ENCODE measurements at regions not wholly inside any gene's neighbourhood (a gene's known extent, or its start where the extent isn't known, plus 50 kb on each side); places are given as distances from the start of the nearest gene placed in this dataset.

DNA sequence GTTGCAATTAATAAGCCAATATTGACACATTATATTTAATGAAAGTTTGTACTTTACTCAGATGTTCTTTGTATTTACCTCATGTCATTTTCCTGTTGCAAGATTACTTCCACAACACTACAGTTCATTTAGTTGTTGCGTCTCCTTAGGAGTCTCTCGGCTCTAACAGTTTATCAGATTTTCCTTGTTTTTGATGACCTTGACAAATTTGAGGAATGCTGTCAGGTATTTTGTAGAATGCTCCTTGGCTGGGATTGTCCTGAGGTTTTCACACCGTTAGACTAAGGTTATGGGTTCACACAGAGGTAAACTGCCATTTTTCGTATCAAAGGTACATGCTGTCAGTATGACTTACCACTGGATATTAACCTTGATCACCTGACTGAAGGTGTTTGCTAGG lies 416.6 kb upstream of the TNP1 start:
- no peaks in the 10 kb centered on the region for H3K27me3 ChIP-seq (ENCODE audit: insufficient read depth, low read depth, severe bottlenecking)
- H3K36me3 ChIP-seq: no peaks in the 10 kb centered on the region
- no peak overlapping the region for H3K4me3 ChIP-seq (ENCODE audit: low read depth, low read length)
- no peak for DNase-seq
- TF ChIP-seq, protein P1, sequence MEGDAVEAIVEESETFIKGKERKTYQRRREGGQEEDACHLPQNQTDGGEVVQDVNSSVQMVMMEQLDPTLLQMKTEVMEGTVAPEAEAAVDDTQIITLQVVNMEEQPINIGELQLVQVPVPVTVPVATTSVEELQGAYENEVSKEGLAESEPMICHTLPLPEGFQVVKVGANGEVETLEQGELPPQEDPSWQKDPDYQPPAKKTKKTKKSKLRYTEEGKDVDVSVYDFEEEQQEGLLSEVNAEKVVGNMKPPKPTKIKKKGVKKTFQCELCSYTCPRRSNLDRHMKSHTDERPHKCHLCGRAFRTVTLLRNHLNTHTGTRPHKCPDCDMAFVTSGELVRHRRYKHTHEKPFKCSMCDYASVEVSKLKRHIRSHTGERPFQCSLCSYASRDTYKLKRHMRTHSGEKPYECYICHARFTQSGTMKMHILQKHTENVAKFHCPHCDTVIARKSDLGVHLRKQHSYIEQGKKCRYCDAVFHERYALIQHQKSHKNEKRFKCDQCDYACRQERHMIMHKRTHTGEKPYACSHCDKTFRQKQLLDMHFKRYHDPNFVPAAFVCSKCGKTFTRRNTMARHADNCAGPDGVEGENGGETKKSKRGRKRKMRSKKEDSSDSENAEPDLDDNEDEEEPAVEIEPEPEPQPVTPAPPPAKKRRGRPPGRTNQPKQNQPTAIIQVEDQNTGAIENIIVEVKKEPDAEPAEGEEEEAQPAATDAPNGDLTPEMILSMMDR (IDR thresholded peaks at IDR 0.05; ENCODE audit: low read depth, low read length): no peak
- no peak overlapping the region for H3K27ac ChIP-seq
- no peaks in the 10 kb centered on the region for H3K9me3 ChIP-seq (ENCODE audit: severe bottlenecking)

DNA sequence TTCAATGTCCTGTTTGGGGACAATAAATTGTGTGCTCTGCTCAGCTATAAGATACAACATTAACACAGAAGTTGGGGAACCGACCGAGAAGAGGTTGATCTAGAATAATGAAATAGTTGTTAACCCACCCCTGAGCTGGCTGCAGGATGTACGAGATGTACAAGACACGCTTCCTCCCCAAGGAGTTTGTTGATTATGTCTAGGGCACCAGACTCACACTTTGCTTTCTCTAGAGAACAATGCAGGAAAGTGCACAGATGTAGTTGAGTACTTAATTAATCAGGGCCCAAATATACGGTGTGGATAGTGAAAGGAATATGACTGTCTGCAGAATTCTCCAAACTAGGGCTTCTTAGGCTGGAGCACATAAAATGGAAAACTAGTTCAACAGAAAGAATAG lies 415.2 kb upstream of the TNP1 start:
- DNase-seq: no peak
- no peaks in the 10 kb centered on the region for H3K27me3 ChIP-seq (ENCODE audit: insufficient read depth, low read depth, severe bottlenecking)
- H3K36me3 ChIP-seq: no peaks in the 10 kb centered on the region
- no peak overlapping the region for H3K4me3 ChIP-seq (ENCODE audit: low read depth, low read length)
- H3K9me3 ChIP-seq (ENCODE audit: severe bottlenecking): no peaks in the 10 kb centered on the region
- no peak overlapping the region for H3K27ac ChIP-seq
- TF ChIP-seq, protein P1 (IDR thresholded peaks at IDR 0.05; ENCODE audit: low read depth, low read length): no peak

DNA sequence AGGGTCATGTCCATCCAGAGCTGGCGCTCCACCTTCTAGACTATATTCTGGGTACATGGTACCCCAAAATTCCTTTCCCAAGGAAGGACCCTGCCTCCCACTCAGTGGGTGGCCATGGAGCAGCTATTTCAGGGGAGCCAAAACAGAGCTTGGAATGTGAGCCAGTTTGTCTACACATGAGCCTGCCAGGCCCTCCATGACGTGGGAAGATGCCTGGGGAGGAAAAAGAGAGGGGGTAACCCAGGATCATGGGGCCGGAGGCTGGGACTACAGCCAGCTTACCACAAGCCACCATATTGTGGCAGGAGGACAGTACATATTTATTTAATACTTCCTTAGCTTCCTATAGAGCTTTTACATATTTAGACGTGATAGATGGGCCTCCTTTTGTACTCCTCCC lies 414.7 kb upstream of the TNP1 start:
- H3K36me3 ChIP-seq: no peaks in the 10 kb centered on the region
- no peaks in the 10 kb centered on the region for H3K9me3 ChIP-seq (ENCODE audit: severe bottlenecking)
- DNase-seq: no peak
- H3K27me3 ChIP-seq (ENCODE audit: insufficient read depth, low read depth, severe bottlenecking): no peaks in the 10 kb centered on the region
- TF ChIP-seq, protein P1 (IDR thresholded peaks at IDR 0.05; ENCODE audit: low read depth, low read length): no peak
- H3K4me3 ChIP-seq (ENCODE audit: low read depth, low read length): no peak overlapping the region
- no peak overlapping the region for H3K27ac ChIP-seq

DNA sequence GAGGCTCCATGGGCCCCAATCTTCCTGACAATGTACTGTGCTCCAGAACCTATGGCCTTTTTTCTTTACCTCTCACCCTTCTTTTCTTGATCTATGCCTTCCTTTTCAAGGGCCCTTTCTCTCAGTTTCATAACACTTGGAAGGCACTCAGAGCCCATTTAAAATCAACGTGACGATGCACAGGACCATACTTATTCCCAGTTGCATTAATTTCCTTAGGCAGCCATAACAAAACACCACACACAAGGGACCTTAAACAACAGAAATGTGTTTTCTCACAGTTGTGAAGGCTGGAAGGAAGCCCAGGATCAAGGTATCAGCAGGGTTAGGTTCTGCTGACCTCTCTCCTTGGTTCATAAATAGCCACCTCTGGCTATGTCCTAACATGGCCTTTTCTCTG lies 414.0 kb upstream of the TNP1 start:
- Histone ChIP-seq H3K36me3 (no peaks in the 10 kb centered on the region), H3K27ac (no peak overlapping the region), H3K27me3 (ENCODE audit: insufficient read depth, low read depth, severe bottlenecking) (no peaks in the 10 kb centered on the region), H3K4me3 (ENCODE audit: low read depth, low read length) (no peak overlapping the region), H3K9me3 (ENCODE audit: severe bottlenecking) (no peaks in the 10 kb centered on the region)
- no peak for DNase-seq
- TF ChIP-seq, protein P1 (IDR thresholded peaks at IDR 0.05; ENCODE audit: low read depth, low read length): no peak

DNA sequence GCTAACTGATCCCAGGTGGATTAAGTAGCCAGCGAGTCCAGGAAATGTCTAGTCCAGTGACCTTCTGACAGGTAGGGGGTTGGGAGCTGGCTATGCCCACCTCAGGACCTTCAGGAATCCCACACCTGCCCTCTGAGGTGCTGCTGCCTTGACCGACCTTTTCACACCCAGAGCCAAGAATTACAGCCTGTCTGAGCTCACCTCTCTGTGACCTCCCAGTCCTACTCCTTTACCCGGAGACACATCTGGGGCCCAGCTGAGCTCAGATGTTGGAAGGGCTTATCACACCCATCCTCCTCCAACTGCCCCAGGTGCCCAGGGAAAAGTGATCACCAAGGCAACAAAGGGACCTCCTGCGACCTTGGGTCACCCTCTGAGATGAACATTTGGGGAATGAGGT lies 413.3 kb upstream of the TNP1 start:
- Histone ChIP-seq H3K27me3 (ENCODE audit: insufficient read depth, low read depth, severe bottlenecking) (no peaks in the 10 kb centered on the region), H3K4me3 (ENCODE audit: low read depth, low read length) (no peak overlapping the region), H3K36me3 (no peaks in the 10 kb centered on the region), H3K27ac (no peak overlapping the region), H3K9me3 (ENCODE audit: severe bottlenecking) (no peaks in the 10 kb centered on the region)
- DNase-seq: no peak
- TF ChIP-seq, protein P1 (IDR thresholded peaks at IDR 0.05; ENCODE audit: low read depth, low read length): no peak

DNA sequence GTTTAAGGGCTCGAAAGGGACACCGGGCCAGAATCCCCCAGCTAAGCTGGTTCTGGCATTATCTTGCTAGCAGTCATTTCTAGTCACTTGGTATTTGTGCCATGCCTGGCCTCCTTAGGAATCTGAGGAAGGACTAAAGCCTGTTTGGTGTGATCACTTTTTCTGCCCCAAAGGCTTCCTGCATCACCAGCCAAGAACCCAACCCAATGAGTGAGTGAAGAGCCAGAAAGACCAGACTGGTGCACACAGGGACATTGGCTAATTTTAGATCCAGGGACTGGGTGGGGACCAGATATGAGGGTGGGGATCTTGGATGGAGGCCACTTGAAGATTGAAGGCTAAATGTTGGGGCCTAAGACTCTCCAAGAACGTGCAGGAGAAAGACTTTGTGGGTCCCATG lies 411.9 kb upstream of the TNP1 start:
- no peaks in the 10 kb centered on the region for H3K9me3 ChIP-seq (ENCODE audit: severe bottlenecking)
- H3K4me3 ChIP-seq (ENCODE audit: low read depth, low read length): no peak overlapping the region
- no peaks in the 10 kb centered on the region for H3K36me3 ChIP-seq
- no peak for DNase-seq
- no peak overlapping the region for H3K27ac ChIP-seq
- TF ChIP-seq, protein P1 (IDR thresholded peaks at IDR 0.05; ENCODE audit: low read depth, low read length): no peak
- no peaks in the 10 kb centered on the region for H3K27me3 ChIP-seq (ENCODE audit: insufficient read depth, low read depth, severe bottlenecking)

Data from WERI-Rb-1 (cell line).